ENCODE measurements at regions not wholly inside any gene's neighbourhood (a gene's known extent, or its start where the extent isn't known, plus 50 kb on each side); places are given as distances from the start of the nearest gene placed in this dataset.

DNA sequence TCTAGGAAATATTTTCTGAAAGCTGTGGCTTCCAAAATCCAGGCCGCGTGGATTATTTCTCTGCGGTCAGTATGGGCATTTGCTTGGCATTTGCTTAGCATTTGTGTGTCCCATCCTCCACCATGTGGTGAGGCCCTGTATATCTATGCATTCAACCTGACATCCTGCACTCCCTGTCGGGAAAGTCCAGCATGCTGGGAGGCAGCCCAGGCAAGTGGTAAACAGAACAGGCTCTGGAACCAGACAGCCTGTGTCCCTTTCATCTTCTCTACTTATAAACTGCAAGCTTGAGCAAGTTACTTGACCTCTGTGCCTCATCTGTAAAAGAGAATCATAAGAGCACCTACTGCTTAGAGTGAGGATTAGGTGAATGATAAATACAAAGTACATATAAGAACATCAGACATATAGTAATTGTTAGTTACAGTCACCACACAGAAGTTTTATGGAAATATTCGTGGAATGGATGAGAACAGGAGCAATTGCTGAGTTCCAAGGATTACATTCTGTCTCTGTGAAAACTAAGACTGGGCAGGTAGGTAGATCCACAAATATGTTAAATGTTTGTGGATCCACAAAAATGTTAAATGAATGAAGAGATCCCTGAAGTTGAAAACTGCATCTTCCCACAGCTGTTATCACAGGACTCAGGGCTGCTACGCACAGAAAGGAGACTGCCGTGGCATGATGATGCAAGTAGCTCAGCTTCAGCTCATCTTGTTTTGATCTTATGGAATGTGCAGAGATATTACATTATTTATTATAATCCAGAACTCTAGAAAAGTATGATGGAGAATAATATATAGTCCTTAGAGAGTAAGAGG is 317.0 kb upstream of the MMADHC start:
- no peaks in the 10 kb centered on the region for H3K27me3 Mint-ChIP-seq (ENCODE audit: low read depth)
- H3K4me1 Mint-ChIP-seq (ENCODE audit: low read depth) = no peaks in the 10 kb centered on the region
- H3K36me3 Mint-ChIP-seq (ENCODE audit: insufficient read depth in 2 of 2) = no peaks in the 10 kb centered on the region
- DNase-seq = no peak
- H3K4me3 Mint-ChIP-seq = no peak overlapping the region
- no peak for ATAC-seq (replicated peaks in 1 of 2)
- no peak overlapping the region for H3K27ac Mint-ChIP-seq
- H3K9me3 Mint-ChIP-seq = peaks cover 0 to 1% of the 10 kb centered on the region in 2 donors

DNA sequence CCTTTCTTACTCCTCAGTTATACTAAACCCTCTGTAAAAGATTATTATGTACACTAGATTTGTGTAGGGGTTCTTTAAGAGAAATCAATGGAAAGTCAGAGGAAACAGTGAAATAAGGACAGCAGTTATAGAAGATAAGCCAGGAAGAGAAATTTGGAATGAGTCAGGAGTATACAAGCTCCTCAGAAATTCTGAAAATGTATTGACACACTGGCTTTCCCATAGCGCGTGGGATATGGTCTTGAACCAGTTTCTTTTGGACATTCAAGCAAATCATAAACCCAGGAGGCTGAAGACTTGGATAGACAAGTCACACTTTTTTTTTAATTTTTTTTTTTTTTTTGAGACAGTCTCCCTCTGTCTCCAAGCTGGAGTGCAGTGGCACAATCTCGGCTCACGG is 316.1 kb upstream of the MMADHC start:
- Mint-ChIP-seq H3K4me3 (no peak overlapping the region), H3K27ac (no peak overlapping the region), H3K27me3 (ENCODE audit: low read depth) (no peaks in the 10 kb centered on the region)

DNA sequence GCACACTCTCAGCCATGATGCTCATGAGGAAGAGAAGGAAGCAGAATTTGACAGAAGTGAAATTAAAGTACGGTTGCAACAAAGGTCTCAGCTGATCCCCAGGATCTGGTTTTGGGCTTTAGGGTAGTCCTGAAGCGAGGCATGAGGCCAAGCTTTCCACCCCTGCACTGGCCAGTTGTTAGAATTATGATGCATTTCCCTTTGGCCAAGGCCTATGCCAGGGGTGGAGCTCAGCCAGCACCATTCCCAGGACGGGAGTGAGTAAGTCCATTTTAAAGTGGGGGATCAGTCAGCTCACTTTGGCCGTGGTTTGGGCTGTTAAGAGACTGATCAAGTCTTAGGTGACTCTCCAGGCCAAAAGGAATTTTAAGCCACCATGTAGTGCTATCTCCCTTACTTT is 314.5 kb upstream of the MMADHC start:
- Mint-ChIP-seq H3K4me3 (no peak overlapping the region), H3K36me3 (ENCODE audit: insufficient read depth in 2 of 2) (no peaks in the 10 kb centered on the region), H3K27me3 (ENCODE audit: low read depth) (no peaks in the 10 kb centered on the region), H3K9me3 (no peaks in the 10 kb centered on the region), H3K27ac (no peak overlapping the region), H3K4me1 (ENCODE audit: low read depth) (no peaks in the 10 kb centered on the region)
- DNase-seq (no peak), ATAC-seq (replicated peaks in 1 of 2) (no peak)

More for the DNA sequence above, 316.1 kb upstream of the MMADHC start:
- Mint-ChIP-seq H3K36me3 (ENCODE audit: insufficient read depth in 2 of 2) (no peaks in the 10 kb centered on the region), H3K9me3 (no peaks in the 10 kb centered on the region), H3K4me1 (ENCODE audit: low read depth) (no peaks in the 10 kb centered on the region)
- DNase-seq (no peak), ATAC-seq (replicated peaks in 1 of 2) (no peak)

DNA sequence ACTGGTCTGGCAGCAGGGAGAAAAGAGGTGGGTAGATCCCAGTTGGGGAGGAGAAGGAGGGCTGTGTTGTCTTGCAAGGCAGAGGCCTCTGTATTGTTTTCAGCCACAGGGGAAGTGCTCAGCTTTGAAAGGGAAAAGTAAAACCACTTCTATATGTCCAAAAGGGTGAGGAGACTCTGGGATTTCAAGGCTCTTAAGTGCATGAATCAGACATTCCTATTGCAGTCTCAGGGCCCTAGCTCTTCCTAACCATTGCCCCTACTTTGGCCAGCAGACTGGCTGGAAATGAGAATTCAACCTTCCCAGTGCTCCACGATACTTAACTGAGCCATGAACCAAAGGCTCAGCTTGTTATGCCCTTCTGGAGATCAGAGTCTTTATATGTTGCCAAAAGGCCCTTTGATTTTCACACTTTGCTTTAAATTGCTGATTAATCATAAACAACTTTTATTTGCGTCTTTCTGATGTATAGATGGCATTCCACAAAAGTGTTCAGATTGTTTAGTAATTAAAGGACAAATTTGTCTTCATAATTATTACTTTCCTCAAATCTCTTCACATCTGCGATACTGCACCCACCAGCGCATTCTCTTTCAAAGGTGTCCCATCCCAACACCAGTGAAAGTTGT is 313.8 kb upstream of the MMADHC start:
- Mint-ChIP-seq H3K27ac (no peak overlapping the region), H3K4me3 (no peak overlapping the region), H3K27me3 (ENCODE audit: low read depth) (no peaks in the 10 kb centered on the region), H3K9me3 (no peaks in the 10 kb centered on the region), H3K36me3 (ENCODE audit: insufficient read depth in 2 of 2) (no peaks in the 10 kb centered on the region), H3K4me1 (ENCODE audit: low read depth) (no peaks in the 10 kb centered on the region)
- DNase-seq = no peak
- ATAC-seq (replicated peaks in 1 of 2) = no peak

DNA sequence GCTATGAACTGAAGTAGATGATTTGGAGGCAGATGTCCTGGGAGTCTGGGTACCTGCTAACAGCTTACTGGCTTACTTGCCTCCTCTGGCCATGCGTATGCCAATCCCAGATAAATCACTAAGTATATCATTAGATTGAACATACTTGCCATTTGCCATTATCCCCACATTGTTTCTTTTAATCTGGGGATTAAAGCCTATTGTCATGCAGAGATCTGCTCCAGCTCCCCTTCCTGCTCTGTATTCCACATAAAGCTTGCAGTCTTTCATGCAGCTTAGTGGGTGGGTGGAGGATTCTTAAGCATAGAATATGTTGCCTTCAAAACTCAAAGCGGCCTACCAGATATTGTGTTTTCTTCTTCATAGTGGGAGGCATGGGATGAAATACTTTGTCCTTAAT is 311.8 kb upstream of the MMADHC start:
- ATAC-seq (replicated peaks in 1 of 2) (no peak), DNase-seq (no peak)
- Mint-ChIP-seq H3K4me1 (ENCODE audit: low read depth) (no peaks in the 10 kb centered on the region), H3K27me3 (ENCODE audit: low read depth) (no peaks in the 10 kb centered on the region), H3K36me3 (ENCODE audit: insufficient read depth in 2 of 2) (no peaks in the 10 kb centered on the region), H3K9me3 (peaks cover 0 to 2% of the 10 kb centered on the region in 2 donors), H3K27ac (no peak overlapping the region), H3K4me3 (no peak overlapping the region)

DNA sequence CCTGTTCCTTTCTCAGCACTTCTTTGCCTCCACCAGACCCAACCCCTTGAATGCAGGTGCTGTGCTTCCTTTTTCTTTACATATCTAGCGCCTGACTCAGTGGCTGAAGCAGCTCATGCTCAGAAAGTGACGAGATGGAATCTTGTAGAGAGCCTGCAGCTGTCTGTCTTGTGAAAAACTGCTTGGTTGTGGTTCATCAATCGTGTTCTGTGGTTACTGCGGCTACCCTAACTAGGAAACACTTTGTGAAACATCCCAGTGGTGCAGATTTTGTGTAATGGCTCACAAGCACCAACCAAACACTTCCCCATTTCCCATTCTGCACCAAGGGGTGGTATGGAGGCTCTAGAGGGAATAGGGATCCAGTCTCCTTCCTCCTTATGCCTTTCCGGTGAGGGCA is 307.2 kb upstream of the MMADHC start:
- Mint-ChIP-seq H3K9me3 (peaks cover 2% of the 10 kb centered on the region in 2 donors), H3K4me1 (ENCODE audit: low read depth) (no peaks in the 10 kb centered on the region), H3K4me3 (no peak overlapping the region), H3K27me3 (ENCODE audit: low read depth) (no peaks in the 10 kb centered on the region), H3K27ac (no peak overlapping the region), H3K36me3 (ENCODE audit: insufficient read depth in 2 of 2) (no peaks in the 10 kb centered on the region)
- ATAC-seq (replicated peaks in 1 of 2) (no peak), DNase-seq (no peak)

DNA sequence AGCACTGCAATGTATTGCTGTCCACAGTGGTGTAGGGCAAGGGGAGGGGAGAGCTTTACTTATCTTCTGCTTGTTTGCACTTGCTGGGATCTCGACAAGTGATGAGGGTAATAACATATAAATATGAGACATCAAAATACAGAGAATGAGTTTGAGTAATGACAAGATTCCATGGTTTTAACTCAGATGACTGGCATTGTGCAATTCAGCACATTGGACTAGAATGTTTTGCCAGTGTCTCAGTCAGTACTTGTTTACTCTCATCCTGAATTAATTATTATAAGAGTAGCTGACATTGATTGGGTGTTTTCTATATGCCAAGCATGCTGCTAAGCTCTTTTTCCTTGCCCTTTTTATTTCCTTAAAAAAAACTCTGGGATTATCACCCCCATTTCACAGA is 306.7 kb upstream of the MMADHC start:
- Mint-ChIP-seq H3K9me3 (peaks cover 2 to 3% of the 10 kb centered on the region in 2 donors), H3K4me3 (no peak overlapping the region), H3K36me3 (ENCODE audit: insufficient read depth in 2 of 2) (no peaks in the 10 kb centered on the region), H3K27me3 (ENCODE audit: low read depth) (no peaks in the 10 kb centered on the region), H3K4me1 (ENCODE audit: low read depth) (no peaks in the 10 kb centered on the region), H3K27ac (no peak overlapping the region)
- no peak for ATAC-seq (replicated peaks in 1 of 2)
- no peak for DNase-seq

DNA sequence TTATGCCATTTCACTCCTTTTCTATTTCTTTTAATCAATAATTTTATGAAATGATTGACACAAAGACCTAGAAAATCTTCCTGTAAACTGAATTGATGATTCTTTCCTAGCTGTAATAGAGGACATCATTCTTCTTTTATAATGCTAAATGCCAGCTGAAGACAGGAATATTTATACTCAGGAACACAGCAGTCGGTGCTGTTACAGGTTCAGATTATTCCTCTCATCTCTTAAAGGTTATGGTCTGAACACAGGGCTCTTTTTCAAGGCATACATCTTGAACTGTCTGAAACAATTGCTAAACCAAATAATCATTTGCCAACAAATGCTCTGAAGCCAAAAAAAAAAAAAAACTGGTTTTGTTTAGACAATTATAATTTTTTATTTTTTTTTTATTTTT is 305.0 kb upstream of the MMADHC start:
- no peaks in the 10 kb centered on the region for H3K27me3 Mint-ChIP-seq (ENCODE audit: low read depth)
- no peak overlapping the region for H3K27ac Mint-ChIP-seq
- H3K4me3 Mint-ChIP-seq = no peak overlapping the region
- no peak for DNase-seq
- H3K9me3 Mint-ChIP-seq = peaks cover 2 to 3% of the 10 kb centered on the region in 2 donors
- no peaks in the 10 kb centered on the region for H3K4me1 Mint-ChIP-seq (ENCODE audit: low read depth)
- ATAC-seq (replicated peaks in 1 of 2) = no peak
- no peaks in the 10 kb centered on the region for H3K36me3 Mint-ChIP-seq (ENCODE audit: insufficient read depth in 2 of 2)

DNA sequence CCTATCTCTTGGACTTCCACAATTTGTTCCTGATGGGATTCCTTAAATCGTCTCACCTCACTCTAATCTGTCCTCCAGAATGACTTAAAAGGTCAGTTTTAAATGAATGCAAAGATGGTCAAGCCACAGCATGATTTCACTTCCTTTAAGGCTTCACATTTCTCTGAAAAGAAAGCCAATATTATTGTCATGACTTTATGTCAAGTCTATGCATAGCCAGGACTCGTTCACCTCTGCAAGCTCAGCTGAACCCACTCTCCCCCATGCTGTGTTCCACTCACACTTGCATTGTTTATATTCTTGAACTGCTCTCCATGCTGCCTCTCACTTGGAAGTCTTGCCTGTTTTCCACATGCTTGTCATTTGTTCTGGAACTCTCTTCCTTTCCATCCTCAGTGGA is 298.4 kb upstream of the MMADHC start:
- H3K4me3 Mint-ChIP-seq = no peak overlapping the region
- ATAC-seq (replicated peaks in 1 of 2) (no peak), DNase-seq (no peak)
- no peaks in the 10 kb centered on the region for H3K36me3 Mint-ChIP-seq (ENCODE audit: insufficient read depth in 2 of 2)
- H3K27me3 Mint-ChIP-seq (ENCODE audit: low read depth) = no peaks in the 10 kb centered on the region
- H3K4me1 Mint-ChIP-seq (ENCODE audit: low read depth) = no peaks in the 10 kb centered on the region
- peak overlapping the region; percentile 20 for H3K27ac Mint-ChIP-seq
- peaks cover 2 to 6% of the 10 kb centered on the region in 2 donors for H3K9me3 Mint-ChIP-seq

DNA sequence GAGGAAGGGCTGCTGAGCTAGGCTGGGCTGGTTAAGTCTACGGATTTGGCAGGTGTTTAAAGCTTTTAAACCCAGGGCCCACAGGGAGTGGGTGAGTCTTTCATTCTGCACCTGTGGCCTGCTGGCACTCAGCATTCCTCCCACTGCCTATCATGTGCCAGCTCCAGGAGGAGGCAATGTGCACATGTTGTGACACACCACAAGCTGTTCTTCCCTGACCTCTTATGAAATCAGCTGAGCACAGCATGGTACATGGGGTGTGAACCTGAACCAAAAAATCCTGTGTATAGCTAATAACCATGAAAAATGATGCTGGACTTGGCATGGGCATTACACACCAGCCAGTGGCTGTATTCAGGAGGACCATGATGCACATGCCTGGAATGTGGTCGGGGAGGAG is 297.9 kb upstream of the MMADHC start:
- H3K27me3 Mint-ChIP-seq (ENCODE audit: low read depth) = no peaks in the 10 kb centered on the region
- no peak overlapping the region for H3K27ac Mint-ChIP-seq
- DNase-seq (no peak), ATAC-seq (replicated peaks in 1 of 2) (no peak)
- peaks cover 2 to 6% of the 10 kb centered on the region in 2 donors for H3K9me3 Mint-ChIP-seq
- no peak overlapping the region for H3K4me3 Mint-ChIP-seq
- no peaks in the 10 kb centered on the region for H3K4me1 Mint-ChIP-seq (ENCODE audit: low read depth)
- H3K36me3 Mint-ChIP-seq (ENCODE audit: insufficient read depth in 2 of 2) = no peaks in the 10 kb centered on the region

DNA sequence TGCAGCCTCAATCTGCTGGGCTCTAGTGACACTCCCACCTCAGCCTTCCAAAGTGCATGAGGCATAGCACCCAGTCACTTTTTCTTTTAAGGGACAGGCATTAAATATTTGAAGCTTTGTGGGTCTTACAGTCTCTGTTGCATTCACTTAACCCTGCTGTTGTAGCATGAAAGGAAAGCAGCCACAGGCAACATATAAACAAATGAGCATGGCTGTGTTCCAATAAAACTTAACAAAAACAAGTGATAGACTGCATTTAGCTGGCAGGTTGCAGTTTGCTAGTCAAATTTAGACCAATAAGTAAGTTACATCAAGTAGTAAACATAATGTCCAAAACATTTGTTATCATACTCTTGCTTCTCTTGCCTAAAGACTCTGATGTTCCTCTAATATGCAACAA is 297.3 kb upstream of the MMADHC start:
- no peaks in the 10 kb centered on the region for H3K36me3 Mint-ChIP-seq (ENCODE audit: insufficient read depth in 2 of 2)
- H3K4me1 Mint-ChIP-seq (ENCODE audit: low read depth) = no peaks in the 10 kb centered on the region
- H3K9me3 Mint-ChIP-seq = peaks cover 2 to 6% of the 10 kb centered on the region in 2 donors
- H3K4me3 Mint-ChIP-seq = no peak overlapping the region
- DNase-seq (no peak), ATAC-seq (replicated peaks in 1 of 2) (no peak)
- no peak overlapping the region for H3K27ac Mint-ChIP-seq
- no peaks in the 10 kb centered on the region for H3K27me3 Mint-ChIP-seq (ENCODE audit: low read depth)

DNA sequence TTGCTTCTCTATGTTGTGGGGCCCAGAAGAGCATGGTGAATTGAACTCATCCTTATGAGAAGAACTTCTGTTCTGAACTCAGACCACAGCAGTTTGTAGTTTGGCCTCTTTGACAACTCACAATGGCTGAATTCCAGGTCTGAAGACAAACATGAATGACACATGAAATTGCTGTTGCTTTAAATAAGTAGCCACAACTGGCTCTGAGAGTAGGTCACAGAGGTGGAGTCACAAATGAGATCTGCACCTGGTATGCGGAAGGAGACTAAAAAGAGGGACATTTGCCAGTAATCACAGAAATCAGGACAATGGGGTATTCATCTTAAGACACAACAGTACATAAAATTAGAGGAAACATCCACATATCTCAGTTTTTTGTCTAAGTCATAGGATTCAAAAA is 290.3 kb upstream of the MMADHC start:
- peaks cover 3 to 7% of the 10 kb centered on the region in 2 donors for H3K9me3 Mint-ChIP-seq
- DNase-seq (no peak), ATAC-seq (replicated peaks in 1 of 2) (no peak)
- H3K27me3 Mint-ChIP-seq (ENCODE audit: low read depth) = no peaks in the 10 kb centered on the region
- H3K4me1 Mint-ChIP-seq (ENCODE audit: low read depth) = no peaks in the 10 kb centered on the region
- no peak overlapping the region for H3K4me3 Mint-ChIP-seq
- no peak overlapping the region for H3K27ac Mint-ChIP-seq
- H3K36me3 Mint-ChIP-seq (ENCODE audit: insufficient read depth in 2 of 2) = no peaks in the 10 kb centered on the region

DNA sequence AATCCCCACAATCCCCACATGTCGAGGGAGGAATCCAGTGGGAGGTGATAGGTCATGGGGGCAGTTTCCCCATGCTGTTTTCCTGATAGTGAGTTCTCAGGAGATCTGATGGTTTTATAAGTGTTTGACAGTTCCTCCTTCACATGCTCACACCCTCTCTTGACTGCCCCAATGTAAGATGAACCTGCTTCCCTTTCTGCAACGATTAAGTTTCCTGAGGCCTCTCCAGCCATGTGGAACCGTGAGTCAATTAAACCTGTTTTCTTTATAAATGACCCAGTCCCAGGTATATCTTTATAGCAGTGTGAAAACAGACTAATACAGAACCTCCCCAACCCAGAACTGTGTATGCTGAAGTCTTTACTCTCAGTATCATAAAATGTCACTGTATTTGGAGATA is 289.5 kb upstream of the MMADHC start:
- H3K36me3 Mint-ChIP-seq (ENCODE audit: insufficient read depth in 2 of 2) = no peaks in the 10 kb centered on the region
- H3K4me1 Mint-ChIP-seq (ENCODE audit: low read depth) = no peaks in the 10 kb centered on the region
- H3K27ac Mint-ChIP-seq = no peak overlapping the region
- H3K9me3 Mint-ChIP-seq = peaks cover 3 to 7% of the 10 kb centered on the region in 2 donors
- H3K4me3 Mint-ChIP-seq = no peak overlapping the region
- DNase-seq = no peak
- no peaks in the 10 kb centered on the region for H3K27me3 Mint-ChIP-seq (ENCODE audit: low read depth)
- ATAC-seq (replicated peaks in 1 of 2) = no peak

DNA sequence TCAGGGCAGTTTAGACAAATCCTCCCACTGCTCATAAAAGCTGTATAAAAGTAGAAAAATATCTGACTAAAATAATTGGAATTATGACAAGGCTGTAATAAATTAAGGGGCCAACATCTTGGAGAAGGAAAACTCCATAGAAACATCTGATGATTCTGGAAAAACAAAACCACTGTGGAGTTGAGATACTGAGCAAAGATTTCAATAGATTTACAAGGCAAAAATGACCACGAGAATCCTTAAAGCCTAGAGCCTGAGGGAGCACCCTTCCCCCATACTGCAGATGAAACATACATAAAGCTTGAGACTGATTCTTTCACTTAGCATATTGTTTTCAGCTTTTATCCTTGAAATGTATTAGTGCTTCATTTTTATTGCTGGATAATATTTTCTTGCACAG is 286.4 kb upstream of the MMADHC start:
- no peaks in the 10 kb centered on the region for H3K36me3 Mint-ChIP-seq (ENCODE audit: insufficient read depth in 2 of 2)
- H3K27me3 Mint-ChIP-seq (ENCODE audit: low read depth) = no peaks in the 10 kb centered on the region
- ATAC-seq (replicated peaks in 1 of 2) = no peak
- DNase-seq = no peak
- H3K4me3 Mint-ChIP-seq = no peak overlapping the region
- peaks cover 3% of the 10 kb centered on the region in 2 donors for H3K9me3 Mint-ChIP-seq
- no peaks in the 10 kb centered on the region for H3K4me1 Mint-ChIP-seq (ENCODE audit: low read depth)
- H3K27ac Mint-ChIP-seq = no peak overlapping the region

Measured in activated T-cell treated with anti-CD3 and anti-CD28 coated beads, Interleukin-2, amount 50 U/mL, for 72 hours (primary cell).